AG09319 (cell line): ENCODE measurements at regions not wholly inside any gene's neighbourhood (a gene's known extent, or its start where the extent isn't known, plus 50 kb on each side); places are given as distances from the start of the nearest gene placed in this dataset.

Source experiments
- DNase-seq: peaks from one replicate; pipeline ENCODE4 v3.0.0-alpha.2; 2010; ENCODE audit warnings: low read depth; ENCODE audit errors: extremely low read depth
- TF ChIP-seq, protein P1 (sequence below): IDR thresholded peaks from 2 replicates; pipeline ENCODE4 v1.5.1; 2011; ENCODE audit warnings: low read depth, mild to moderate bottlenecking, inconsistent platforms, low read length, moderate library complexity

DNA sequence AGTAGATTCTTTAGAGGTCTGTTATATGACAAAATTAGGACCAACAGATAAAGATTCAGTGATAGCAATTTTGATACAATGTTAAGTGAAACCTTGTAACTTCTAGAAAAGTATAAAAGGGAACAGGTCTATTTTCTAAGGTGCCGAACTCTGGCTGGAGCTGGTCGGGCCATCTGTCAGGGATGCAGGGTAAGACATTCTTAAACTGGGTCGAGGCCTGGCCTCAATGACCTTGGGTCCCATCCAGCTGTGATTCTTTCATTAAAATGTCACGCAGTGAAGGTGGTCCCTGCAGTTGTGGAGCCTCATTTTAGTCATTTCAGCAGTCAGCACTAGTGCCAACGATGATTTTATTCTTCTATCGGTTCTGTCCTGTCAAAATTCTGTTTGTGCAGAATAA is 271.9 kb upstream of the SPRY2 start:
- TF ChIP-seq, protein P1, sequence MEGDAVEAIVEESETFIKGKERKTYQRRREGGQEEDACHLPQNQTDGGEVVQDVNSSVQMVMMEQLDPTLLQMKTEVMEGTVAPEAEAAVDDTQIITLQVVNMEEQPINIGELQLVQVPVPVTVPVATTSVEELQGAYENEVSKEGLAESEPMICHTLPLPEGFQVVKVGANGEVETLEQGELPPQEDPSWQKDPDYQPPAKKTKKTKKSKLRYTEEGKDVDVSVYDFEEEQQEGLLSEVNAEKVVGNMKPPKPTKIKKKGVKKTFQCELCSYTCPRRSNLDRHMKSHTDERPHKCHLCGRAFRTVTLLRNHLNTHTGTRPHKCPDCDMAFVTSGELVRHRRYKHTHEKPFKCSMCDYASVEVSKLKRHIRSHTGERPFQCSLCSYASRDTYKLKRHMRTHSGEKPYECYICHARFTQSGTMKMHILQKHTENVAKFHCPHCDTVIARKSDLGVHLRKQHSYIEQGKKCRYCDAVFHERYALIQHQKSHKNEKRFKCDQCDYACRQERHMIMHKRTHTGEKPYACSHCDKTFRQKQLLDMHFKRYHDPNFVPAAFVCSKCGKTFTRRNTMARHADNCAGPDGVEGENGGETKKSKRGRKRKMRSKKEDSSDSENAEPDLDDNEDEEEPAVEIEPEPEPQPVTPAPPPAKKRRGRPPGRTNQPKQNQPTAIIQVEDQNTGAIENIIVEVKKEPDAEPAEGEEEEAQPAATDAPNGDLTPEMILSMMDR = no peak
- no peak for DNase-seq

DNA sequence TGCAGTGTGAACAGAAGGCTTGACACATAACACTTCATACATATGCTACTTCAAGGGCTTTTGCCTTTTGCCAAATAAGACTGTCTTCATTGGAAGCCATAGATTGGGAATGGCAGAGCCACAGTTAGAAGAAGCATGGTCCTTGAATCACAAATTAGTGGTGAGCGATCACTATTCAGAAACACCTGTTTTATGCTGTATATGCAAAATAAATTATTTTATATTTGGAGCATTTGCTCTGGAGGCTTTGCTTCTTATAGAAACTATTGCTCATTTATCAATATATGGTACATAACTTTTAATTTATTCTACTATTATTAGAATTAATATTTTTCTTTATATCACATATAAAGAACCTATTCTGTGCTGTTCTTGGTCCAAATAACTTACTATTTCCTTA is 270.4 kb upstream of the SPRY2 start:
- DNase-seq = no peak
- TF ChIP-seq, protein P1 = no peak

DNA sequence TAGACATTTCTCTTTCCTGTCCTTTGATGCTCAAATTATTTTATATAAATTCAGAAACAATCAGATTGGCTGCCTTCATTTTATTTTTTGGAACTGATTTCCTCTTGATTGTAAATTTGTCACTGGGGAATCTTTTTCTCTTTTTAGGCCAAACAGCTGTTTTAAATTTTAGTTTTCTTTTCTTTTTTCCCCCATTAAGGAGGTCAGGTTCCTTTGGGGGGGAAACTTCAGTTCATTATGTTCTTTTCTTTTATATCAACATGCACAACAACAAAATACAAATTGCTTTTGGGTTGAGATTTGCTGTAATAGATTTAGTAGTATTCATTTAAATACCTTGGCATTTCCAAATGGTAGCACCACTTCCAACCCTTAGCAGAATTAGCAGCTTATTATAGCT is 264.8 kb upstream of the SPRY2 start:
- no peak for DNase-seq
- TF ChIP-seq, protein P1 = no peak

DNA sequence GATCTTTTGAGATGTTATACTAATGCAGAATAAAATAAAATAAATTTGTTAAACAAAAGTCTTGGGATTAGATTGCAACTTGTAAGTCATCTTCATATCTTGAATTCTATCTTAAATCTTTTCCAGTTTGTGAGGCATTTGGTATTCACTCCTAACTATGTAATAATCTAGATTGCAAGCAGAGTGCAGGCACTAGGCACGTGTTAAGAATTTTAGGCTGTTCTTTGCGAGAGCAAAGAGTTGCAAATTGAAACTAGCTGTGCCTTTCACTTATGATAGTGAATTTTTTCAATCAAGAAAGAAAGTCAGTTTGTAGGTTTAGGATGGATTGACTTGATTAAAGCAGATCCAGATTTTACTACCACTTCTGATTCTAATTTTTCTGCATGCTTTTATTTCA is 264.1 kb upstream of the SPRY2 start:
- no peak for DNase-seq
- TF ChIP-seq, protein P1 = no peak

DNA sequence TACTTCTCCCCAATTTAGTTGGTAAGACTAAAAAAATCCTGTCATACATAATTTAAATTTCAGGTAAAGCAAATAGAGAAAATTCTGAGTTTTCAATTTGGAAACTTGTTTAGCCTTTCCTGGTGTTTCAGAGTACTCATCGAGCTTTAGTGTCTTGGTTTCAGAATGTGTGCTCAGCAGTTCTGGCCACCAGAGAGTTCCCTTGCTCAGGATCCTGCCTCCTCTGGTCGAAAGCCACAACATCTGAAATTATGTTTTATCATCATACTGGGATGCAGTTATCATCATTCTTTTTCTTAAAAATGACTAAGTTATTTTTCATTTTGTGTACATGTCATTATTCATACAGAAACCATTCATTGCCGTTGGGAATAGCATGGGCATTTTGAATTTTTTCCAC is 263.2 kb upstream of the SPRY2 start:
- TF ChIP-seq, protein P1 = no peak
- no peak for DNase-seq

DNA sequence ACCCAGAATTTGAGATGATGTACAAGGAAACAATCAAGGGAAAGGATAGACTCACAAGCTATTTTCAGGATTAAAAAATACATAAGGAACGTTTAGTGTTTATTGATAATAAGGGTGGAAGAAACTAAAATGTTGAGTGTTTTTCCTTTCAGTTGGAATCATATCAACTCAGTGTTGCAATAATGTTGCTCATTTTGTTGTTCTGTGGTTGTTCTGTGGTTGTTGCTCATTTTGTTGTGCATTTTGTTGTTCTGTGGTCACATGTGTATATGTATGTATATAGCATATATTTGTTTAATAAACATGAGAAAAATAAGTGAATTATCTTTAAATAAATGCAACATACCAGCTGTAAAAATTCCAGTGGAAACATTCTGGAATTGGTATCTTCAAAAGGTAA is 262.4 kb upstream of the SPRY2 start:
- TF ChIP-seq, protein P1 = no peak
- no peak for DNase-seq

DNA sequence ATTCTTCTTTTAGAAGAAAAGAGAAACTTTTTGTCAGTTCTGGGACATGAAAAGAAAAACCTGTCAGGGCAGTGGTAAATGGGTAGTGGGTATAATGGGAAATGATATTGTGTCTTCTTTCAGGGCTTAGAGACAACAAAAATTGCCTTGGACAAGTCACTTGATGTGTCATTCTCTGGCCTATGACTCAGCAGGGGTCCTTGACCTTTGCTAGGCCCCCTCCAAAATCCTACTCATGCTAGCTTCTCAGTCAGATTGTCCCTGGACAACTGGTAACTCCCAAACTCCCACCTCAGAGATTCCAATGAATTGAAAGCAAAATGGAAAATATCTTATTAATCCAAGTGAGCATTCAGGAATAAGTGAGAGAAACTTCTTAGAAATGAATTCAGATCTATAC is 258.8 kb upstream of the SPRY2 start:
- no peak for DNase-seq
- TF ChIP-seq, protein P1 = no peak

DNA sequence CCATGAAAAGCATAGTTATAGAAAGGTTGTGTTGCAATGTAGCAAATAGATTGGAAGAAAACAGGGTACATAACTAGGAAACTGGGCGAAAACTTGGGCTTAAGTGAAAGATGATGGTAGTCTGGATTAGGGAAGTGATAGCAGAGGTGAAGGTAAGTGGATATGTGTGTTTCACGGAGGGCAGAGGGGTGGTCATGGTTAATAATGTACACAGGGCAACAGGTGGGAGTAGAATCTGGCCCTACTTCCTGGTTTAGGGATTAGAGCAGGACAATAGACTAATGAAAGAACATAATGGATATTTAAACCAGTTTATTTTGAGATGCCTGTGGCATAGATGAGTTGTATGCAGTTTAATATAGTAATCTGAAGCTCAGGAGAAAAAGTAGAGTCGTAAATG is 257.3 kb upstream of the SPRY2 start:
- TF ChIP-seq, protein P1 = no peak
- DNase-seq = no peak
